Muscle layer of duodenum (tissue), 2 donors: ENCODE measurements at regions not wholly inside any gene's neighbourhood (a gene's known extent, or its start where the extent isn't known, plus 50 kb on each side); places are given as distances from the start of the nearest gene placed in this dataset.

ENCODE experiments used
- H3K27ac ChIP-seq: one replicate; pipeline ENCODE4 v1.7.0; 2013; ENCODE audit warnings: mild to moderate bottlenecking, low read length
- H3K27me3 ChIP-seq: one replicate; pipeline ENCODE4 v1.7.0; 2013; ENCODE audit warnings: low read depth, mild to moderate bottlenecking, control low read depth, low read length
- H3K36me3 ChIP-seq, 2 donors: one replicate each; pipeline ENCODE4 v1.7.0; 2013; ENCODE audit warnings: low read length in 2 of 2, control low read depth in 1 of 2, mild to moderate bottlenecking in 1 of 2; ENCODE audit not compliant: insufficient read depth in 2 of 2, control insufficient read depth in 1 of 2
- H3K4me1 ChIP-seq, 2 donors: one replicate each; pipeline ENCODE4 v1.7.0; 2013; ENCODE audit warnings: low read length in 2 of 2, mild to moderate bottlenecking in 2 of 2, control low read depth in 1 of 2, moderate library complexity in 1 of 2; ENCODE audit not compliant: insufficient read depth in 2 of 2, control insufficient read depth in 1 of 2
- H3K4me3 ChIP-seq, 2 donors: one replicate each; pipeline ENCODE4 v1.7.0; 2013; ENCODE audit warnings: low read length in 2 of 2, low read depth in 1 of 2, mild to moderate bottlenecking in 1 of 2
- H3K9me3 ChIP-seq, 2 donors: one replicate each; pipeline ENCODE4 v1.7.0; 2013; ENCODE audit warnings: low read length in 2 of 2, control low read depth in 1 of 2, mild to moderate bottlenecking in 1 of 2; ENCODE audit not compliant: control insufficient read depth in 1 of 2
- donor health status: healthy.

DNA sequence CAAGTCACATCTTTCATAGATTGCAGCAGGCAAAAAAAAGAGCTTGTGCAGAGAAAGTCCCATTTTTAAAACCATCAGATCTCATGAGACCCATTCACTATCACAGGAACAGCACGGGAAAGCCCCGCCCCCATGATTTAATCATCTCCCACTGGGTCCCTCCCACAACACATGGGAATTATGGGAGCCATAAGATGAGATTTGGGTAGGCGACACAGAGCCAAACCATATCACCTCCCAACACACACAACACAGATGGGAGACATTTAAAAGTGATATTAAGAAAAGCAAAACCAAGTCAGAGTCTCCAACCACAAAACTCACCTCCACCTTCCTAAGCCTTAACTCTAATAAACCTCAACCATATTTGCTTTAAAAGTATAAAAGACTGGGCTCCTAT lies 61.5 kb upstream of the TIAM1 start:
- Histone ChIP-seq H3K9me3 (no peaks in the 10 kb centered on the region), H3K36me3 (no peaks in the 10 kb centered on the region), H3K27me3 (no peaks in the 10 kb centered on the region), H3K4me3 (no peak overlapping the region), H3K4me1 (no peaks in the 10 kb centered on the region), H3K27ac (no peak overlapping the region)

DNA sequence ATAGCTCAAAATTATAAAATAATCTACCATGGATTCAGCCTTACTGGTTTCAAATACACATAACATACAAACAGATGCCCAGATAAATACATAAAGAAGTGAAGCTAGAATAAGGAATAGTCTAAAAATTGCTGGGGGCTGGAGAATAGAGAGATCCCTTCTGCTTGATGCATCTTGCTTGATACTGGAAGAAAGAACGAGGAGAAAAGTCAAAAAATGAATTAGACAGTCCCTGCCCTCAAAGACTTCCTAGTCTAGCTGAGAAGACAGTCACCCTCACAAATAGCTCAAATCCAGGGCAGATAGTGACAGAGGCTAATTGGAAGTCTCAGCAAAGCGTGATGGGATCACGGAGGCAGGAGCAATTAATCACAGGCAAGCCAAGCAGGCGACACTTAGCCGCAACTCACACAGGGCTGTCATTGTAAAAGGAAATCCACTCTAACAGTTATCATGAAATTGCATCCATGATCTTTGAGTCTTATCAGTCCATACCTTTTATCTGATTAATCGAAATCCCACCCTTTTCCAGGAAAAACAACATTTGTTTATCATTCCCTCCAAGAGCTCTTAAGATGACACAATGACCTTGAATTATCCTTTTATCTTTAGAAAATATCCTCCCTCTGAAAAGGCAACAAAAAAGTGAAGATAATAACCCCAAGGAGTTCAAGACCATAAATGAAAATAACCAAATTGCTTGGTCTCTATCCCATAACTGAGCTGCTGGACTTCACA lies 59.7 kb upstream of the TIAM1 start:
- Histone ChIP-seq H3K36me3 (no peaks in the 10 kb centered on the region), H3K9me3 (no peaks in the 10 kb centered on the region), H3K27me3 (no peaks in the 10 kb centered on the region), H3K4me3 (no peak overlapping the region), H3K27ac (no peak overlapping the region), H3K4me1 (no peaks in the 10 kb centered on the region)

GRCh38 chr21:31399591-31399990 lies 55.5 kb upstream of the TIAM1 start:
- H3K4me3 ChIP-seq = no peak overlapping the region
- no peaks in the 10 kb centered on the region for H3K9me3 ChIP-seq
- no peak overlapping the region for H3K27ac ChIP-seq
- no peaks in the 10 kb centered on the region for H3K36me3 ChIP-seq
- no peaks in the 10 kb centered on the region for H3K4me1 ChIP-seq
- H3K27me3 ChIP-seq = no peaks in the 10 kb centered on the region

GRCh38 chr21:31398574-31398973 lies 54.5 kb upstream of the TIAM1 start:
- Histone ChIP-seq H3K27ac (no peak overlapping the region), H3K4me3 (no peak overlapping the region)

GRCh38 chr21:31397939-31398338 lies 53.9 kb upstream of the TIAM1 start:
- no peak overlapping the region for H3K4me3 ChIP-seq
- no peaks in the 10 kb centered on the region for H3K9me3 ChIP-seq
- no peaks in the 10 kb centered on the region for H3K36me3 ChIP-seq
- no peak overlapping the region for H3K27ac ChIP-seq
- H3K4me1 ChIP-seq = no peaks in the 10 kb centered on the region
- H3K27me3 ChIP-seq = no peaks in the 10 kb centered on the region

More at GRCh38 chr21:31398574-31398973, 54.5 kb upstream of the TIAM1 start:
- H3K9me3 ChIP-seq = no peaks in the 10 kb centered on the region
- no peaks in the 10 kb centered on the region for H3K36me3 ChIP-seq
- no peaks in the 10 kb centered on the region for H3K27me3 ChIP-seq
- H3K4me1 ChIP-seq = no peaks in the 10 kb centered on the region

GRCh38 chr21:31397515-31397926 lies 53.5 kb upstream of the TIAM1 start:
- Histone ChIP-seq H3K9me3 (no peaks in the 10 kb centered on the region), H3K36me3 (no peaks in the 10 kb centered on the region), H3K27me3 (no peaks in the 10 kb centered on the region), H3K4me3 (no peak overlapping the region), H3K4me1 (no peaks in the 10 kb centered on the region), H3K27ac (no peak overlapping the region)

DNA sequence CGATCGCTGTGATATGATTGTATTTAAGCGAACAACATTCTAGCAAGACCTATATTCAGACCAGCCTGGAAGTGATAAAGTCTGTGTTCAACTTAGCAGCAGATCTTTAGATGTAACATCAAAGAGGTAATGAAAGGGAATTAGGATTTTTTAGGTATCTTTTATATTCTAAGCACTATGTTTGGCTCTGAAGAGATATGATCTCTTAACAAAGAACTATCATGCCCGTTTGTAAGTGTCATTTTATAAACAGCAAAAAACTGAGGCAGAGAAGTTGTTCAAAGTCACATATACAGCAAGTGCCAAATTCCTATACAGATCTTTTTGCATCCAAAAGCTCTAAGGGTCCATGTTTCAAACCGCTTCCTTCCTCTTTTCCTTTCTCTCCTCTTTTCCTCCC lies 53.0 kb upstream of the TIAM1 start:
- Histone ChIP-seq H3K4me3 (no peak overlapping the region), H3K27me3 (no peaks in the 10 kb centered on the region), H3K27ac (no peak overlapping the region), H3K4me1 (no peaks in the 10 kb centered on the region), H3K9me3 (no peaks in the 10 kb centered on the region), H3K36me3 (no peaks in the 10 kb centered on the region)

DNA sequence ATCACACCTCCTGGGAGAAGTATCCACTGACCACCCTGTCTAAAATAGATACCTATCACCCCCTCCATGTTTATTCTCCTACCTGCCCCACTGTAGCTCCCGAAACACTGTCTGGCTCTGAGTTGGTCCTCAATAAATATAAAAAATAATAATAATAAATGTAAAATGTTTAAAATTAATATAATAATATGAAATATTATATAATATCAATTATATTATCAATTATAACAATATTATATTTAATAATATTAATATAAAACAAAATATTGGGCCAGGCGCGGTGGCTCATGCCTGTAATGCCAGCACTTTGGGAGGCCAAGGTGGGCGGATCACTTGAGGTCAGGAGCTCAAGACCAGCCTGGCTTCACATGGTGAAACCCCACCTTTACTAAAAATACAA lies 52.3 kb upstream of the TIAM1 start:
- no peaks in the 10 kb centered on the region for H3K36me3 ChIP-seq
- H3K4me1 ChIP-seq = no peaks in the 10 kb centered on the region
- no peaks in the 10 kb centered on the region for H3K9me3 ChIP-seq
- no peak overlapping the region for H3K4me3 ChIP-seq
- no peak overlapping the region for H3K27ac ChIP-seq
- no peaks in the 10 kb centered on the region for H3K27me3 ChIP-seq

DNA sequence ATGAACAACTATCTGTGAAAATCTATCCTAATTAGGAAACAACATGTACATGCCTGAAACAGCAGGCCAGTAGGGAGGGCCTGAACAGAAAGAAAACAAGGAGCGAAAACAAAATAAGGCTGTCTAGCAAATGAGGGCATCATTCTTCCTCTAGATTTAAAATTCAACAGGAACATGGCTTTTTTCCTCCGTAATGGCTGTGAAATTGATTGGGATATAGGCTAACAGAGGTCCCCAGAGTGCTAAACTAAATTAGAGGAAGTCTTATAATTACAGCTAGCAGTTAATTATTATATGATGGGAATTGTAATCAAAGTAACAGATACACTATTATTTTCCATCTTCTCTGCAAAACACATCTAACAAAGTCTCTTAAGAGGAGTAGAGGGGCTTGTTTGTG lies 51.7 kb upstream of the TIAM1 start:
- no peaks in the 10 kb centered on the region for H3K4me1 ChIP-seq
- H3K9me3 ChIP-seq = no peaks in the 10 kb centered on the region
- no peaks in the 10 kb centered on the region for H3K27me3 ChIP-seq
- no peaks in the 10 kb centered on the region for H3K36me3 ChIP-seq
- H3K4me3 ChIP-seq = no peak overlapping the region
- no peak overlapping the region for H3K27ac ChIP-seq

DNA sequence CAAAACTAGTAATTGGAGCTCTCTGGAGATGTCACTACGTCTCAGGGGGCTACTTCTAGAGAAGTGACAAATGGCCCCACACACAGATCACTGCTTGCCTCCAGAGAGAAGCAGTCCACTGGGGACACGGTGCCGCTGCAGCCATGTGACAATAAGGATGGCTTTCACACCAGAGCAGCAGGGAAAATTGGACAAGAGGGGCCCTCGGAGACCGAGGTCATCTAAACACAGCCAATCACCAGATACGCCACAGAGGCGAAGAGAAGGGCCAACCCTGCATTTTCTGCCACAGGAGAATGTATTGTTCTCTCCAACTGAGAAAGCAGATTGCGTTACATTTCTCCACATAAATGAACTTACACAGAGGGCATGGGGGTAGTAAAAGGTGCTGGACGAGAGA lies 51.2 kb upstream of the TIAM1 start:
- no peak overlapping the region for H3K4me3 ChIP-seq
- H3K27me3 ChIP-seq = no peaks in the 10 kb centered on the region
- H3K9me3 ChIP-seq = no peaks in the 10 kb centered on the region
- no peak overlapping the region for H3K27ac ChIP-seq
- no peaks in the 10 kb centered on the region for H3K36me3 ChIP-seq
- no peaks in the 10 kb centered on the region for H3K4me1 ChIP-seq

DNA sequence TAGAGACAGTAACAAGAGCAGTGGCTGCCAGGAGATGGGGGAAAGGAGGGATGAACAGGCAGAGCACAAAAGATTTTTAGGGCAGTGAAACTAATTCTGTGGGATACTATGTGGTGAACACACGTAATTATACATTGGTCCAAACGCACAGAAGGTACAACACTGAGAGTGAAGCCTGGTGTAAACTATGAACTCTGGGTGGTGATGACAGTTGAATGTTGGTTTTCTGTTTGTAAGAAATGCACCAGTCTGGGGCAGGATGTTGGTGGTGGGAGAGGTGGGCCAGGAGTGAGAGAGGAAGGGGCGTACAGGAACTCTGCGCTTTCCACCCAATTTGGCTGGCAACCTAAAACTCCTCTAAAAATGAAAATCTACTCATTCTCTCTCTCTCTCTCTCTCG lies 50.2 kb upstream of the TIAM1 start:
- Histone ChIP-seq H3K9me3 (no peaks in the 10 kb centered on the region), H3K27ac (no peak overlapping the region), H3K27me3 (no peaks in the 10 kb centered on the region), H3K4me3 (no peak overlapping the region), H3K4me1 (no peaks in the 10 kb centered on the region), H3K36me3 (no peaks in the 10 kb centered on the region)
